ENCODE measurements at regions not wholly inside any gene's neighbourhood (a gene's known extent, or its start where the extent isn't known, plus 50 kb on each side); places are given as distances from the start of the nearest gene placed in this dataset.

DNA sequence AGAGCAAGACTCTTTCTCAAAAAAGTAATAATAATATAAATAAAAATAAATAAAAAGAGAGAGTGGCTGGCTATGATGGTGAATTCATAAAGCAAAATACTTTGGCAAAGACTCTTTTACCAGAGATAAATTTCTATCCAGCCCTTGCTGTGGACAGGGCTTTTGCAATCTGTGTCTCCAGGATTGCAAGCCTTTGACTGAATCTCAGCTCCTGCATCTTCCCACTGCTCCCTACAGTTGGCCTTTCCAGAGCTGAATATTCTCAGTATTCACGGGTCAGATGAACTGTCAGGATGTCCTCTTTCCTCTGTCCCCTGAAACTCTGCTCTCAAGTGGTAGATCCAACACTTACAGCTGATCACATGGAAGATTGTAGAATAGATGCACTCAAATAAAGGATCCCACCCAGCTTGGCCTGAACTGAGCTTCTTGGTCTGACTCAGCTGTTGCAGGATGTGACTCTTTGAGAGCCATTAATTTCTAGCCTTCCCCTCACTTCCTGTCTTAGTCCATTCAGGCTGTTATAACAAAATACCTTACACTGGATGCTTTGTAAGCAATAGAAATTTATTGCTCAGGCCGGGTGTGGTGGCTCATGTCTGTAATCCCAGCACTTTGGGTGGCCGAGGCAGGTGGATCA lies 123.4 kb upstream of the GUCY1A1 start:
- no peak for TF ChIP-seq POLR2AphosphoS5 (IDR thresholded peaks at IDR 0.05; ENCODE audit: low read depth)
- no peak for TF ChIP-seq CTCF (IDR thresholded peaks at IDR 0.05; ENCODE audit: insufficient read depth, low read length)
- TF ChIP-seq REST (IDR thresholded peaks at IDR 0.05; ENCODE audit: insufficient replicate concordance, low read depth) = no peak
